Nephron (organoid): ENCODE measurements at regions not wholly inside any gene's neighbourhood (a gene's known extent, or its start where the extent isn't known, plus 50 kb on each side); places are given as distances from the start of the nearest gene placed in this dataset.

Experiments
- H3K27ac Mint-ChIP-seq, 3 experiments: 2 replicates each; pipeline ENCODE4 v1.8.0; 2020; ENCODE audit warnings: mixed read lengths in 3 of 3, mild to moderate bottlenecking in 2 of 3, moderate library complexity in 1 of 3
- H3K27me3 Mint-ChIP-seq: 2 replicates; pipeline ENCODE4 v1.8.0; 2021; ENCODE audit warnings: low read depth, mild to moderate bottlenecking, moderate library complexity, mixed read lengths
- H3K36me3 Mint-ChIP-seq: 2 replicates; pipeline ENCODE4 v1.8.0; 2020; ENCODE audit warnings: low read depth, mixed read lengths
- H3K4me1 Mint-ChIP-seq: 2 replicates; pipeline ENCODE4 v1.8.0; 2020; ENCODE audit warnings: mixed read lengths
- H3K4me3 Mint-ChIP-seq, 3 experiments: 2 replicates each; pipeline ENCODE4 v1.8.0; 2020; ENCODE audit warnings: mild to moderate bottlenecking in 3 of 3, mixed read lengths in 3 of 3, moderate library complexity in 2 of 3
- H3K9me3 Mint-ChIP-seq: 2 replicates; pipeline ENCODE4 v1.8.0; 2020; ENCODE audit warnings: mixed read lengths
- CTCF ChIP-seq, 3 experiments: fragments of 200-600 bp; sonication (generic); IDR thresholded peaks; one replicate each; pipeline ENCODE4 v1.5.0; 2021; ENCODE audit warnings: antibody characterized with exemption in 3 of 3; ENCODE audit not compliant: unreplicated experiment in 3 of 3

- no peak for TF ChIP-seq CTCF (IDR thresholded peaks at IDR 0.05; ENCODE audit: unreplicated experiment in 3 of 3)
- H3K27me3 Mint-ChIP-seq = no peaks in the 10 kb centered on the region
- no peak overlapping the region for H3K4me3 Mint-ChIP-seq
- H3K9me3 Mint-ChIP-seq = peaks cover 4% of the 10 kb centered on the region
- no peaks in the 10 kb centered on the region for H3K36me3 Mint-ChIP-seq
- H3K4me1 Mint-ChIP-seq = peaks cover 4% of the 10 kb centered on the region
- no peak overlapping the region for H3K27ac Mint-ChIP-seq
Observed at GRCh38 chr10:107497024-107497423, 332.5 kb upstream of the SORCS1 start.

DNA sequence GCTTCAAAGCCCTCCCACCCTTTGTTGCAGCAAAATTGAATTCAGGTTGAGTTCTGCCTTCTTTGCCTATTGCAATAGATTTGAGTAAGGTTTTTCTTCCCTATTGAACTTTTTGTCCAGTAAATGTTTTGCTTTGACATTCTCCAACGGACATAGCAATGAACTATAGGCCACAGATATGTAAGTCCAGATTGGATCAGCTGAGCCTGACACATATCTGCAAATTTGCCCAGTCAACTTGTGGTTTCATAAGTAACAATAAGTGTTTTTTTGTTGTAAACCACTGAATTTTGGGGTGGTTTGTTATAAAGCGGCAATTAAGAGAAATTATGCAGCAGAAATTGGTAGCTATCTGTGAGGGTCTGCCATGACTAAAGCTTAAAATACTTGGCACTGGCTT lies 332.1 kb upstream of the SORCS1 start:
- H3K27ac Mint-ChIP-seq = no peak overlapping the region
- peaks cover 3% of the 10 kb centered on the region for H3K9me3 Mint-ChIP-seq
- no peak for TF ChIP-seq CTCF (IDR thresholded peaks at IDR 0.05; ENCODE audit: unreplicated experiment in 3 of 3)
- H3K4me1 Mint-ChIP-seq = peaks cover 4% of the 10 kb centered on the region
- no peak overlapping the region for H3K4me3 Mint-ChIP-seq
- H3K27me3 Mint-ChIP-seq = no peaks in the 10 kb centered on the region
- H3K36me3 Mint-ChIP-seq = no peaks in the 10 kb centered on the region

- Mint-ChIP-seq H3K27ac (no peak overlapping the region), H3K9me3 (no peaks in the 10 kb centered on the region), H3K27me3 (peaks cover 4% of the 10 kb centered on the region), H3K4me1 (no peaks in the 10 kb centered on the region), H3K36me3 (no peaks in the 10 kb centered on the region), H3K4me3 (no peak overlapping the region)
- TF ChIP-seq CTCF (IDR thresholded peaks at IDR 0.05; ENCODE audit: unreplicated experiment in 3 of 3) = no peak
Observed at GRCh38 chr10:107492389-107492788, 327.9 kb upstream of the SORCS1 start.

DNA sequence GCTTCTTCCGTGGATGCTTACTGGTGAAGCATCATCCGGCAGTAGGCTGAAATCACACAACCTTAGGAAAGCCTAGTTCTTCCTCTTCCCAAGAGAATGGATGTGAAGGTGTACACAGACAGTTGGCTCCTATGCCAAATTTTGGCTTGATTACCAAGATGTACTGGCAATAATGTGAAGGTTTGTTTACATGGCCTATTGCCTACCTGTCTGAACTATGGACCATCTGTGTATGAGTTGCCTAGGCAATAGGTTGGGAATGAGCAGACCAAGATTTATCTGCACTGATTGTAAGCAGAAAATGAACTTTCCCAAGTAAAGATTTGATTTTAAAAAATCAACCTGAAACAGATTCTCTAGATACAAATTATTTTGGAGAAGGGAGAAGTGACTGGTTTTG lies 325.9 kb upstream of the SORCS1 start:
- peaks cover 4% of the 10 kb centered on the region for H3K27me3 Mint-ChIP-seq

GRCh38 chr10:107487284-107487683 lies 322.8 kb upstream of the SORCS1 start:
- Mint-ChIP-seq H3K27ac (no peak overlapping the region), H3K4me3 (no peak overlapping the region), H3K4me1 (no peaks in the 10 kb centered on the region), H3K27me3 (peaks cover 8% of the 10 kb centered on the region), H3K9me3 (no peaks in the 10 kb centered on the region), H3K36me3 (no peaks in the 10 kb centered on the region)
- no peak for TF ChIP-seq CTCF (IDR thresholded peaks at IDR 0.05; ENCODE audit: unreplicated experiment in 3 of 3)

More for the DNA sequence above, 325.9 kb upstream of the SORCS1 start:
- no peak for TF ChIP-seq CTCF (IDR thresholded peaks at IDR 0.05; ENCODE audit: unreplicated experiment in 3 of 3)
- no peak overlapping the region for H3K27ac Mint-ChIP-seq
- no peak overlapping the region for H3K4me3 Mint-ChIP-seq
- no peaks in the 10 kb centered on the region for H3K4me1 Mint-ChIP-seq
- no peaks in the 10 kb centered on the region for H3K36me3 Mint-ChIP-seq
- no peaks in the 10 kb centered on the region for H3K9me3 Mint-ChIP-seq

- no peaks in the 10 kb centered on the region for H3K36me3 Mint-ChIP-seq
- no peaks in the 10 kb centered on the region for H3K4me1 Mint-ChIP-seq
- no peak overlapping the region for H3K27ac Mint-ChIP-seq
- H3K9me3 Mint-ChIP-seq = no peaks in the 10 kb centered on the region
- peaks cover 13% of the 10 kb centered on the region for H3K27me3 Mint-ChIP-seq
- no peak overlapping the region for H3K4me3 Mint-ChIP-seq
- TF ChIP-seq CTCF (IDR thresholded peaks at IDR 0.05; ENCODE audit: unreplicated experiment in 3 of 3) = no peak
Observed at GRCh38 chr10:107485019-107485418, 320.5 kb upstream of the SORCS1 start.
